ENCODE measurements at regions not wholly inside any gene's neighbourhood (a gene's known extent, or its start where the extent isn't known, plus 50 kb on each side); places are given as distances from the start of the nearest gene placed in this dataset.

GRCh38 chr4:107196312-107196711, 160.2 kb upstream of the DKK2 start:
- in situ Hi-C loops (cut with MboI; ENCODE audit: low sequenced_read_pairs) (no loop called here), dilution Hi-C loops (cut with HindIII; ENCODE audit: low sequenced_read_pairs, unreplicated experiment) (no loop called here), intact Hi-C loops (cut with micrococcal nuclease) (loop anchor here (5.0 kb wide), 1 partner anchor 721 kb away; no protein-coding TSS in a partner anchor)
- Histone ChIP-seq H3K4me1 (ENCODE audit: control insufficient read depth, insufficient read depth, low read length) (no peaks in the 10 kb centered on the region), H3K18ac (ENCODE audit: low read depth, low read length) (no peak overlapping the region), H4K20me1 (ENCODE audit: insufficient read depth, low read length) (no peaks in the 10 kb centered on the region), H4K5ac (ENCODE audit: low read depth, low read length) (no peak overlapping the region), H3K36me3 (ENCODE audit: control insufficient read depth, insufficient read depth, low read length) (no peaks in the 10 kb centered on the region), H3K79me1 (ENCODE audit: low read depth in 1 of 2, low read length in 2 of 2) (no peaks in the 10 kb centered on the region), H2BK120ac (ENCODE audit: low read depth, low read length) (no peak overlapping the region), H2AK9ac (replicated peaks; ENCODE audit: low read depth, low read length, poor library complexity) (no peak overlapping the region), H3K4me3 (ENCODE audit: insufficient read depth, low read depth, low read length) (no peak overlapping the region), H3K14ac (replicated peaks; ENCODE audit: low read depth, low read length) (no peak overlapping the region), H3K27me3 (ENCODE audit: control insufficient read depth, insufficient read depth, low read length) (no peaks in the 10 kb centered on the region), H3K4ac (ENCODE audit: low read depth, low read length) (no peak overlapping the region), H3K4me2 (ENCODE audit: low read depth, low read length) (no peak overlapping the region), H2BK15ac (ENCODE audit: low read depth, low read length) (no peak overlapping the region), H2BK5ac (ENCODE audit: low read depth, low read length, poor library complexity, severe bottlenecking) (no peak overlapping the region), H3K9ac (ENCODE audit: low read depth, low read length) (no peak overlapping the region), H4K8ac (ENCODE audit: low read depth in 2 of 2, low read length in 2 of 2) (no peak overlapping the region), H3K23ac (ENCODE audit: low read depth, low read length) (no peak overlapping the region), H4K91ac (ENCODE audit: insufficient read depth, low read depth, low read length) (no peak overlapping the region), H3K27ac (ENCODE audit: insufficient read depth, low read length) (no peak overlapping the region), H3K9me3 (ENCODE audit: control insufficient read depth, insufficient read depth, low read length) (no peaks in the 10 kb centered on the region), H2AK5ac (ENCODE audit: low read depth, low read length) (no peak overlapping the region), H3K56ac (ENCODE audit: extremely low read depth, insufficient read depth, low read length) (no peak overlapping the region), H2BK20ac (ENCODE audit: low read depth, low read length) (no peak overlapping the region), H3K9me1 (ENCODE audit: insufficient read depth, low read length) (no peaks in the 10 kb centered on the region), H2AFZ (replicated peaks; ENCODE audit: low read length, poor library complexity) (no peak overlapping the region)
- CTCF ChIA-PET: interaction anchor here (0.9 to 1.0 kb wide), 2 partner anchors 10 to 13 kb away, joined by 3 to 4 read pairs; no protein-coding TSS in a partner anchor
- no peak for TF ChIP-seq ELK1 (IDR thresholded peaks at IDR 0.05; ENCODE audit: borderline replicate concordance, low read depth, low read length)
- no peak for TF ChIP-seq RAD21 (IDR thresholded peaks at IDR 0.05; ENCODE audit: low read length)
- no peak for TF ChIP-seq RCOR1 (IDR thresholded peaks at IDR 0.05; ENCODE audit: insufficient replicate concordance, low read length)
- TF ChIP-seq CTCF (conservative IDR thresholded peaks at IDR 0.05; ENCODE audit: low read depth, low read length): no peak
- no peak for TF ChIP-seq FOS (IDR thresholded peaks at IDR 0.05; ENCODE audit: low read depth, low read length)
- TF ChIP-seq BHLHE40 (IDR thresholded peaks at IDR 0.05; ENCODE audit: low read depth, low read length): no peak
- POLR2A ChIA-PET (ENCODE audit: unreplicated experiment): no interaction called here
- no CpG with 5 or more reads among the region's 2 CpGs for WGBS, 2 experiments (ENCODE audit: extremely low coverage in 2 of 2, insufficient read length in 1 of 2)
- ATAC-seq (ENCODE audit: low read depth): no peak
- no peak for DNase-seq
- BruUV-seq (replicated peaks): no TSS peak
